ENCODE measurements at regions not wholly inside any gene's neighbourhood (a gene's known extent, or its start where the extent isn't known, plus 50 kb on each side); places are given as distances from the start of the nearest gene placed in this dataset.

DNA sequence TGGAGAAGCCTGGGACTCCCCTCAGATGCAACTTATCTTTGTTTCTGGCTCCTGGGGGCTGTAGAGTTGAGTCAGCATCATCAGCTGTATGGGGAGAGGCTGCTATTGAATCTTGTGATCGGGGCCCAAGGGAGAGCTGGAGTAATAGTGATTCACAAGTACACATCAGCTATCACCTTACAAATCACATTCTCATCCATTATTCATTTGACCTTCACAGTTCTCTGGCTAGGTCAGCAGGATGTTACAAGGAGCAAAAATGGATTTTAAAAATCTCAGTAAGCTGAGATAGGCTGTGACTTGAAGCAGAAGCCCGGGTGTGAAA lies 175.0 kb downstream of the OPA1 start:
- TF ChIP-seq GABPA (IDR thresholded peaks at IDR 0.05 in 1 of 2, conservative IDR thresholded peaks at IDR 0.05 in 1 of 2), result no peak
- no peak for TF ChIP-seq RAD21 (IDR thresholded peaks at IDR 0.05)
- TF ChIP-seq, protein P1, sequence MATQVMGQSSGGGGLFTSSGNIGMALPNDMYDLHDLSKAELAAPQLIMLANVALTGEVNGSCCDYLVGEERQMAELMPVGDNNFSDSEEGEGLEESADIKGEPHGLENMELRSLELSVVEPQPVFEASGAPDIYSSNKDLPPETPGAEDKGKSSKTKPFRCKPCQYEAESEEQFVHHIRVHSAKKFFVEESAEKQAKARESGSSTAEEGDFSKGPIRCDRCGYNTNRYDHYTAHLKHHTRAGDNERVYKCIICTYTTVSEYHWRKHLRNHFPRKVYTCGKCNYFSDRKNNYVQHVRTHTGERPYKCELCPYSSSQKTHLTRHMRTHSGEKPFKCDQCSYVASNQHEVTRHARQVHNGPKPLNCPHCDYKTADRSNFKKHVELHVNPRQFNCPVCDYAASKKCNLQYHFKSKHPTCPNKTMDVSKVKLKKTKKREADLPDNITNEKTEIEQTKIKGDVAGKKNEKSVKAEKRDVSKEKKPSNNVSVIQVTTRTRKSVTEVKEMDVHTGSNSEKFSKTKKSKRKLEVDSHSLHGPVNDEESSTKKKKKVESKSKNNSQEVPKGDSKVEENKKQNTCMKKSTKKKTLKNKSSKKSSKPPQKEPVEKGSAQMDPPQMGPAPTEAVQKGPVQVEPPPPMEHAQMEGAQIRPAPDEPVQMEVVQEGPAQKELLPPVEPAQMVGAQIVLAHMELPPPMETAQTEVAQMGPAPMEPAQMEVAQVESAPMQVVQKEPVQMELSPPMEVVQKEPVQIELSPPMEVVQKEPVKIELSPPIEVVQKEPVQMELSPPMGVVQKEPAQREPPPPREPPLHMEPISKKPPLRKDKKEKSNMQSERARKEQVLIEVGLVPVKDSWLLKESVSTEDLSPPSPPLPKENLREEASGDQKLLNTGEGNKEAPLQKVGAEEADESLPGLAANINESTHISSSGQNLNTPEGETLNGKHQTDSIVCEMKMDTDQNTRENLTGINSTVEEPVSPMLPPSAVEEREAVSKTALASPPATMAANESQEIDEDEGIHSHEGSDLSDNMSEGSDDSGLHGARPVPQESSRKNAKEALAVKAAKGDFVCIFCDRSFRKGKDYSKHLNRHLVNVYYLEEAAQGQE (IDR thresholded peaks at IDR 0.05), result no peak
- TF ChIP-seq, protein P2, sequence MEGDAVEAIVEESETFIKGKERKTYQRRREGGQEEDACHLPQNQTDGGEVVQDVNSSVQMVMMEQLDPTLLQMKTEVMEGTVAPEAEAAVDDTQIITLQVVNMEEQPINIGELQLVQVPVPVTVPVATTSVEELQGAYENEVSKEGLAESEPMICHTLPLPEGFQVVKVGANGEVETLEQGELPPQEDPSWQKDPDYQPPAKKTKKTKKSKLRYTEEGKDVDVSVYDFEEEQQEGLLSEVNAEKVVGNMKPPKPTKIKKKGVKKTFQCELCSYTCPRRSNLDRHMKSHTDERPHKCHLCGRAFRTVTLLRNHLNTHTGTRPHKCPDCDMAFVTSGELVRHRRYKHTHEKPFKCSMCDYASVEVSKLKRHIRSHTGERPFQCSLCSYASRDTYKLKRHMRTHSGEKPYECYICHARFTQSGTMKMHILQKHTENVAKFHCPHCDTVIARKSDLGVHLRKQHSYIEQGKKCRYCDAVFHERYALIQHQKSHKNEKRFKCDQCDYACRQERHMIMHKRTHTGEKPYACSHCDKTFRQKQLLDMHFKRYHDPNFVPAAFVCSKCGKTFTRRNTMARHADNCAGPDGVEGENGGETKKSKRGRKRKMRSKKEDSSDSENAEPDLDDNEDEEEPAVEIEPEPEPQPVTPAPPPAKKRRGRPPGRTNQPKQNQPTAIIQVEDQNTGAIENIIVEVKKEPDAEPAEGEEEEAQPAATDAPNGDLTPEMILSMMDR (IDR thresholded peaks at IDR 0.05; ENCODE audit: low read depth, low read length, missing input control), result no peak
- TF ChIP-seq, protein P3, sequence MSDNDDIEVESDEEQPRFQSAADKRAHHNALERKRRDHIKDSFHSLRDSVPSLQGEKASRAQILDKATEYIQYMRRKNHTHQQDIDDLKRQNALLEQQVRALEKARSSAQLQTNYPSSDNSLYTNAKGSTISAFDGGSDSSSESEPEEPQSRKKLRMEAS (IDR thresholded peaks at IDR 0.05), result no peak
- no peak for TF ChIP-seq YY1 (IDR thresholded peaks at IDR 0.05)
- no peak for TF ChIP-seq FOXA1 (IDR thresholded peaks at IDR 0.05)
- TF ChIP-seq, protein P4, sequence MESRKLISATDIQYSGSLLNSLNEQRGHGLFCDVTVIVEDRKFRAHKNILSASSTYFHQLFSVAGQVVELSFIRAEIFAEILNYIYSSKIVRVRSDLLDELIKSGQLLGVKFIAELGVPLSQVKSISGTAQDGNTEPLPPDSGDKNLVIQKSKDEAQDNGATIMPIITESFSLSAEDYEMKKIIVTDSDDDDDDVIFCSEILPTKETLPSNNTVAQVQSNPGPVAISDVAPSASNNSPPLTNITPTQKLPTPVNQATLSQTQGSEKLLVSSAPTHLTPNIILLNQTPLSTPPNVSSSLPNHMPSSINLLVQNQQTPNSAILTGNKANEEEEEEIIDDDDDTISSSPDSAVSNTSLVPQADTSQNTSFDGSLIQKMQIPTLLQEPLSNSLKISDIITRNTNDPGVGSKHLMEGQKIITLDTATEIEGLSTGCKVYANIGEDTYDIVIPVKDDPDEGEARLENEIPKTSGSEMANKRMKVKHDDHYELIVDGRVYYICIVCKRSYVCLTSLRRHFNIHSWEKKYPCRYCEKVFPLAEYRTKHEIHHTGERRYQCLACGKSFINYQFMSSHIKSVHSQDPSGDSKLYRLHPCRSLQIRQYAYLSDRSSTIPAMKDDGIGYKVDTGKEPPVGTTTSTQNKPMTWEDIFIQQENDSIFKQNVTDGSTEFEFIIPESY (IDR thresholded peaks at IDR 0.05), result no peak
- no peak for TF ChIP-seq TAF1 (conservative IDR thresholded peaks at IDR 0.05)

All from liver (tissue), 3 donors.